Activated naive CD4-positive, alpha-beta T cell treated with anti-CD3 and anti-CD28 coated beads, Interleukin-2, amount 50 U/mL, for 16 hours (primary cell): ENCODE measurements at regions not wholly inside any gene's neighbourhood (a gene's known extent, or its start where the extent isn't known, plus 50 kb on each side); places are given as distances from the start of the nearest gene placed in this dataset.

ENCODE experiments used
- DNase-seq: peaks from one replicate; pipeline ENCODE4 v3.0.0-alpha.2; 2020

DNA sequence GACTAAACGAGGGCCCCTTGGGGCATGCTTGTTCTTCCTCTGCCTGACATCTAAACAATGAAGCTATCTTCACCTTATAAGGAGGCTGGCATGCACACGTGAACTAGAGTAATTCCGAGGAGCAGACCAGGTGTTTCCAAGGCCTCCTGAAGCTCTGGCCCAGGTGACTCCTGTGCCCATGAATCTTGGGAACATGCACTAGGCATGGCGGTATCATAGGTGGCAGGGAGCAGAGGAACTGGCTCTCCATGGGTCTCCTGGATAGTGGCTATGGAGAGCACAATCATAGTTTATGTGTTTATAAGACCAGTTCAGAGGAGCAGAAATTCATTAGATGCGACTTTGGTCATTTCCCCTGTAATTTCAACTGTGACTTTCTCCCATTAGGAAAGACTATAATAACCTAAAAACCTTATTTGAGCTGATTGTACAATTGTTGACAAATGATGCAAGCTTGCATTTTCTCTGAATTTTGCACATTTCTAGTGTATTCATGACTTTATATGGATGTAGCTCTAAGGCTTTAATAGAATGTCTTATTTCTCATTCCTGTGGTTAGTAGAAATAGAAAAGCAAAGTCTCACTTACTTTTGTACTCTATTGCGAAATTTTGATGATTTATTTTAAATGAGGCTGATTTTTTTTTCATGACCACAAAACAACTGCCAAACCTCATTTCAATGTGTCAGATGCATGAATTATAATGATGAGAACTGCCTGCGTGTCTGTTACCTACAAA, 135.3 kb upstream of the RPS23 start:
- no peak for DNase-seq

DNA sequence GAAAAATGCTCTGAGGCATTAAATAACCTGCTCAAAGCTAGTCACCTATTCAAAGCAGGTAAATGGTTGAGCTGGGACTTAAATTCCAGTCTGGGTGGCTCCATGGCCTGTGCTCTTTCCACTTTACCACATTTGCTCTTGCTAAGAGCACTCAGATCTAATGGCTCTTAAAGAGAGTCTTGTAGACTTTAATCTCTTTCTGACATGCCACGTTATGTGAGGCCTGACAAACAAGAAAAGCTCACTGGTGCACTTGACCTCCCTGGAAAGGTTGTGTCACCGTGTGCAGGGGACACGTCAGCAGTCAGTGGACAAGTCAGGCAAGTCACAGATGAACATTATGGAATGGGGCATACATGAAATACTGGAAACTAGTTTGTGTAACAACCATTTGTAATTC, 129.9 kb upstream of the RPS23 start:
- DNase-seq: no peak

DNA sequence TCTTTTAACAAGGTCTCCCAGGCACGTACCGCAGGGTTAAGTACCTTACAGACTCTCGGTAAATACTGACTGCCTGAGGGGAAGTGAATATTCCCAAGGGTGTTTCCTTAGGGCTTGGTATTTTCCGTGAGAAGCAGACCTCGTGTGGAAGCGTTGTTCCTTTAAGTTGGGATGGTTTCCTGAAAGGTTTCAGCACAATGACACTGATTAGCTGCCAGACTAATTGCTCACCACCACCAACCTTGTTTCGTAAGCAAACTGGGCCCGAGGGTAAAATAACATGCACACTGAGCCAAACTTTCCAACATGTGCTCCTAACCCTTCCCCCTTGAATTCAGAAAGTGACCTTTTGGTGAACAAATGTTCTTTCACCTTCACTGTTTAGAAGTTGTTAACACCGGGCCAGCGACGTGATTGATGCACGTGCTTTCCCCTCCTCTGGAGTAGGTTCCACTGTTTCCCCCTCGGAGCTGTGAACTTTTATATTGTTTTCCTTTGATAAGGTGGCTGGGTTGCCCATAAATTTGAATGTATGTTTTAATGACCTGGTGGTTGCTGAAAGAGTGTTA, 128.1 kb upstream of the RPS23 start:
- DNase-seq: no peak

DNA sequence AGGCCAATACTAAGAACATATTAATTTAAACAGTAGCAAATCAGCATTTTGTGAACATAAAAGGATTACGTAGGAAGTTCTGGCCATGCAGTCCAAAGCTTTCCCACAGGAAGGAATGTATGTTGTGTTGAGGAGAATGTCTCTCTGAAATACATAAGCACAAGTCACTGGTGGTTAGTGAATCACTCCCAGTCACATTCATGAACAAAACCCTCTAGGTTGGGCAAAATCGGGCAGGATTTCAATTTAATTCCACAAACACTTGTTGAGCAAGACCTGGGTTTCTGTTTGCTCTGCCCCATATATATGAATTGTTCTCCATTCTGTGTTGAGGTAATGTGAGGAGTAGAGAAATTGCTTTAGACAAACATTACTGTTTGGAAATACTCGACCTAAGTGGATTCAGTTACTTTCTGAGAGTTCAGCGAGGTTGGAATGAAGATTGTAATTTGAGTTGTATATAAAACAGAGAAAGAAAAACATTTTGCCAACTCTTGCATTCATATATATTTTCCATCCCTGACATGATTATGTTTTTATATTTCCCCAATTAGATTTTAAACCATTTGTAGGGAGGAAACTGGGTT, 127.6 kb upstream of the RPS23 start:
- no peak for DNase-seq

DNA sequence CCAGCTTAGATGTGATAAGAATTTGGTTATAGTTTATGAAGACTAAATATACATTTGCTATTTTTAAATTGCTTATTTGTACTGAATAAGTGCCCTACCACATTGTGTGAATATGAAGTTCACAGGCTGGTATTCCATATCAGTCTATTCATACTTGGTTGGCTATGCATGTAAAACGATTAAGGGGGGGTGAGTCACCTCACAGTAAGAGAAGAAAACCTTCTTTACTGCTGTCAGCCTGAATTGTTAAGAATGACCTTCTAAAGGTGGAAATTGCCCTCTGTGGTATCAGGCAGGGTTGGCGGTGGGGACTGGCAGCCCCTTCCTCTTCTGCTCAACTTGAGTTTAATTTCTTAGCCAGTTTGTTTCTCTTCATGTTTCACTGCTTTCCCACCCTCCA, 127.0 kb upstream of the RPS23 start:
- no peak for DNase-seq

DNA sequence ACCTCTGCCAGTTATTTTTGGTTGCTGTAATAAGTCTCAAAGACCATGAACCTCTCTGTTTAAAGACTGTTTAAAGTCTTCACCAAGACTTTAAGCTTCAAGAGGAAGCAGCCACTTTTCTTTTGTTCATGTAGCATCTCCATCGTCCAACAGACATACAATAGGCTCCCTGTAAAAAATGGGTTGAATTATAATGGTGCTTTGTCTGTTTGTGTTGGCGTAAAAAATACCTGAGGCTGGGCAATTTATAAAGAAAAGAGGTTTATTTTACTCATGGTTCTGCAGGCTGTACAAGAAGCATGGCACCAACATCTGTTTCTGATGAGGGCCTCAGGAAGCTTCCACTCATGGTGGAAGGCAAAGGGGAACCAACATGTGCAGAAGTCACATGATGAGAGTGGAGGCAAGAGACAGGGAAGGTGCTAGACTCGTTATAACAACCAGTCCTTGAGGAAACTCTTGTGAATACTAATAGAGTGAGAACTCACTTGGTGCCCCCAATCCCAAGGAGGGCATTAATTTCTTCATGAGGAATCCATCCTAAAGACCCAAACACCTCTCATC, 126.3 kb upstream of the RPS23 start:
- DNase-seq: no peak

DNA sequence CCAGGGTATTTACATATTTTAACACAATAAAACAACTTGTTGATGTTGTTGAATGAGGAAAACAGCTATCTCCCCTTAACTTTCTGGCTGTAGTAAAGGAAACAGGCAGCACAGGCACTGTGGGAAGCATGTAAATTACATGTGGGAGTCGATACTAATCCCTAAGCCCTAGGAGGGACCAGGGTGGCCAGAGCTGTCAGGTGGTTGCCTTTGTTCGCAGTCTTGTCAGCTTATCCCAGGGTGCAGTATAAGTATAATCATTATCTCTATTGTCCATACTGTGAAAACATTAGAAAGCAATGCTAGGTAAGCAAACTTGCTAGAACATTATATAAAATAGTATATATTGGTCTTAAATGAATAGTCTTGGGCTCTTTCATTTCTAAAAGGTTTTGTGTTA, 125.6 kb upstream of the RPS23 start:
- DNase-seq: no peak

DNA sequence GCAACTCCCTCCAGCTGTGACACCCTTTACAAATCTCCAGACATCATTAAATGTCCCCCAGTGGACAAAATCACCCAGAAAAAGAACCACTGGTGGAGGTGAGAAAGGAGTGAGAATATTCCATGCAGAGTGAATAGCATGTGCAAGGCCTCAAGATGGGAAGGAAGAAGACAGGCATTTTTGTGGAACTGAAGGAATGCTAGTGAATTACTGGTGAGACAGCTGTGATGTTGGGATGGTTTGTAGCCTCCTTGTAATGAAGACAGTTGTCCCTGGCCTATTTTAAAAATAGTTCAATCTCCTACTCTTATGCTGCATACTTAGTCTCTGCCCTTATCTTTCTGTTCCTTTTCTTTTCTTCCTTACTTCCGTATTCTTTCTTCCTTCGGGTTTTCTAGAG, 124.9 kb upstream of the RPS23 start:
- no peak for DNase-seq

DNA sequence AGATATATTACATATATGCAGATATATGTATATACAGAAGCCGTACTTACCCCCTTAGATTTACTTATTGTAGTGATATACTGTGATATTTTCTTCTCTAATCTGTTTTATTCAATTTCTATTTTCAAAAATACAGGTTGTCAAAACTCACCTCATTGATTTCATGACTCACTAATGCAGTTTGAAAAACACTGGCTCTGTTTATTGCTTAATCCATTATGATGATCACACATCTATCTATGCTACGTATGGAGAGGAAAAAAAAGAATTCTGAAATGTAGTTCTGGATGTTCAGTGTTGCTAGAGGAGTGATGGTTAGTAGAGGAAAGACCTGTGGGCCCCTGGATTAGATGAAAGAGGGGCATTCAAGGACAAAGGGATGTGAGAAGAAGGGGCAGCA, 121.0 kb upstream of the RPS23 start:
- no peak for DNase-seq

DNA sequence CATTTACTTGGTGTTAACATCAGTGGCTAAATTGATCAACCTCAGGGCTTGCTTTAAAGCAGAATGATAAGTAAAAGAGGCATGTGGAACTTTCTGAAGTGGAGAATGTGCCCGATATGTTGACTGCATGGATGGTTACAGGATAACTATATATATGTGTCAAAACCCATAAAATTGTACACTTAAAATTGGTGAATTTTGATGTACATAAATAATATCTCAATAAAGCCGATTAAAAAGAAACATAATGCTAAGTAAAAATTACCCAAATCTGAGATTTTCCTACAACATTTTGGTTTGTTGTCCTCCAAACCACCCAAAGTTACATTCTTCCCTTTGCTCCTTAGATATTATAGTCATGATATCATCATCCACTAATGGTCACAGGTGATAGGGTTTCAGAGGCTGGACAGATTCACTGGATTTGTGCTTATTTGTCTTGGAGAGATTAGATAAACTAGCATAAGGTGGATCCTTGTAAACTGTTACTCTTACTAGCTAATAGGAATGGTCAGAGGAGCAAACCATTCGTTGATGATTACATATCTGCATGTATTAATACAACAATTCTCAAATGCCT, 119.7 kb upstream of the RPS23 start:
- no peak for DNase-seq

DNA sequence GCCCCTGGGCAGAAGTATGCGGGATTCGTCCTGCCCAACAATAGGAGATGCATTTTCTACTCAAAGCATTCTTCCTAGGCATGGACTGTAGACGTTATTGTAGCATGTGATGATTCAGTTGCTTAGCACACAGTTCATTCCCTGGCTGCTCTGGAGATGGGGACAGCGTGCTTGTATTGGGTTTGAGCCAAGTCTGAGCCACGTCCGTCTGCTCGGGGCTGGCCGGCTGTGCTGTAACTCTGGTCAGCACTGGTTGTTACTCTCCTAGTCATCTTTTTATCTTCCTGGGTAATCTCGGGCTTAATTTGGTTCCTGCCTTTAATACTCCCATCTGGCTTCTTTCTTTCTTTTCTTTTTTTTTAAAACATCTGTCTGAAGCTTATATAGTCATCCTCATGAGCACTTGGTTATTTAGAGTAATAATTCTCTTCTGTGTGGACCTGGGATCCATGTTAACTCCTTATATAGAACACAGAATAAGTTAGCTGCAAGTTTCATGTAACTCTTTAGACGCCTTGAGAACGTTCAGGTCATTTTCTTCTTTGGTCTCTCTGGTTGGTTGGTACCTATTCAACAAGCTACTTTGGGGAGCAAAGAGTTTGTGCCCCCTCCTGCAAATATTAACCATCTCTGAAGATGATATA, 118.8 kb upstream of the RPS23 start:
- no peak for DNase-seq

DNA sequence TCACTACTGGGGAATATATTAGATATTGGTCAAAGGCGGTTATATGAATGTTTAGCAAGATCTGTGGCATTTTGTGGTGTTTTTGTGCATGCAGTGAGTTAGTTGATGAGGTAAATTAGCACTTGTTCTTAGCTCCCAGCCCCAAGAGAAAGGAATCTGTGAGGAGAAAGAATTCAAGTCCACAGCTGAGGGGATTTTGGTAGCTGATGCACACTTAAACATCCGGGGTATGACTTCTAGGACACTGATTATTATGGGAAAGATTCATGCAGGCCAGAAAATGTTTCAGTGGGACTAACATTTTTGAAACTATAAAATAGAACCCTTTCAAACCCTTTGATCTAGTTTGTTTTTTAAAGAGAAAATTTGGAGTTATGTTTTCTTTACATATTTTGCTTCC, 118.2 kb upstream of the RPS23 start:
- no peak for DNase-seq

DNA sequence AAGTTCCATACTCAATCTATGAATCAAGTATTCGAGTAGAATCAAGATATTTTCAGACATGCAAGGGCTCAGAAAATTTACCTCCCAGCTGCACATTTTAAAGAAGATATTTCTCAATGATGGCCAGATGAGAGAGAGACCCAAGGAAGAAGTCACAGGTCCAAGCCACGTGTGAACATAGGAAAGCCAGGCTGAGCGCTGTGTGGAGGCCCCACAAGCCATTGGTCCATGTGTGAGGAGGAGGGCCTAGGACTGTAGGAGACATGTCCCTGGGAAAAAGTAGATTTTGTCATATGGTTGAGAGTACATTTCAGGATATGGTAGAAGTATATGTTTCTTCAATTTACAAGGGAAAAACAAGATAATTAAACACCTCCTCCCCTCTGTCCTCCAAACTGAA, 115.8 kb upstream of the RPS23 start:
- no peak for DNase-seq

DNA sequence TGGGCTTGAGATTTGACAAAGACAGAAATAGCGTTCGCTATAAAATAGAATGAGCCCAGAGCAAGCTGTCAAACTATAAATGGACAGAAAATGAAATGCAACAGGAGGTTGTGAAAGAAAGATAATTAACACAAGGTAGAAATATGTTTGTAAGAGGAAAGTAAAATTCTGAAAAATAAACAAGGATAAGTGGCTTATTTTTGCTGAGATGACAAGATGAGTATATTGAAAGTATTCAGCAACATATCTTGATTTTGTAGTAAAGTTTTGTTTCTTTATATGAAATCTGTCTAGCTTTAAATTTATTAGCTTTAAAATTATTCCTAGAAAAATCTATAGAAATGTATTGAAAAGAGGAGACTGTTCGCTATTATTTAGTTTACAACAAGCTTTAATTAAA, 111.9 kb upstream of the RPS23 start:
- DNase-seq: no peak

DNA sequence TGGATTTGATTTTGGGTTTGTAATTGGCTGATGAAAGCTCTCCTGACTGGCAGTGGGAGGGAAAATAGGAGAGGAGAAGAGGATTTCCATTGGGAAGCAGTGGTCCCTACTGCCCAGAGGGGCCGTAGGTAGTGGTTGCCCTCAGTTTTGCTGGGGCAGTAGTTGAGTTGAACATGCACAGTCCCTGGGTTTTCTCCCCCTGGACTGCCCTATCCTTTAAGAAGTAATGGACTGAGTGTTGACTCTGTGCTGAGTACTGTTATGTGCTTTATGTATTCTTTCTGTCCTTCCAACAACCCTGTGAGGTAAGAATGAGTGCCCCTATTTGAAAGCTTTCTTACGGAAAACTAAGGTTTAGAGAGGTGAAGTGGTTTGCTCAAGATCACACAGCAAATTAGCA, 111.2 kb upstream of the RPS23 start:
- no peak for DNase-seq

DNA sequence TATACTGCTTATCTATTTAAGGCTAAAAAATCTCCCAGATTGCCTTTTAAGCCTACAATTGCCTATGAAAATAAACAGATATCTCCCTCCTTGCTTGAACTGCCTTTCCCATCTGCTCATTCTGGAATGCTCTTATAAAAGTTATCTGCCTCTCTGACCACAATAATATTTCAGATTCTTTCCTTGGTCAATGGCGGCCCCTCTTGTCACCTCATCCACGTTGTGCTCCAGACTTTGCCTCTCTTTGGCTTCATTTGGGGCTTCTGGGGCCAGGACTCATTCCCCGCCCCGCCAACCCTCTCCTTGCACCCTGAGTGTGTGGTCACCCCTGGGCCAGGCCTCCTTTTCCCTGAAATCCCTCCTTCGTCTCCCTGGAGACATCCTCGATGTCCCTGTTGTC, 110.0 kb upstream of the RPS23 start:
- DNase-seq: no peak

DNA sequence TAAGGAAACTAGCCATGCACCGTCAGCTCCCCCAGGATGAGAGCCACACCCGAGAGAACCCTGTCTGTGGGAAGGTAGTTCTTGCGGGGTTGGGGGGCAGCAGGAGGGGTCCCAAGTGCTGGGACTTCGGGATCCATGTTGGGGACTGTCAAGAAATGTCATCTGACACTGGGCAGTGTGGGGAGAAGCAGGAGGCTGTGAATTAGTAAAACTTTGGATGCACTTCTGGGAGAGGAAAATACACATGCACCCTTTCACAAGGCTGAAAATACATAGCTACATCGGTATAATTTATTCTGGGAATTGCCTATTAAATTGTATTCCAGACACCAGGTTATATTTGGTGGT, 109.6 kb upstream of the RPS23 start:
- DNase-seq: no peak

DNA sequence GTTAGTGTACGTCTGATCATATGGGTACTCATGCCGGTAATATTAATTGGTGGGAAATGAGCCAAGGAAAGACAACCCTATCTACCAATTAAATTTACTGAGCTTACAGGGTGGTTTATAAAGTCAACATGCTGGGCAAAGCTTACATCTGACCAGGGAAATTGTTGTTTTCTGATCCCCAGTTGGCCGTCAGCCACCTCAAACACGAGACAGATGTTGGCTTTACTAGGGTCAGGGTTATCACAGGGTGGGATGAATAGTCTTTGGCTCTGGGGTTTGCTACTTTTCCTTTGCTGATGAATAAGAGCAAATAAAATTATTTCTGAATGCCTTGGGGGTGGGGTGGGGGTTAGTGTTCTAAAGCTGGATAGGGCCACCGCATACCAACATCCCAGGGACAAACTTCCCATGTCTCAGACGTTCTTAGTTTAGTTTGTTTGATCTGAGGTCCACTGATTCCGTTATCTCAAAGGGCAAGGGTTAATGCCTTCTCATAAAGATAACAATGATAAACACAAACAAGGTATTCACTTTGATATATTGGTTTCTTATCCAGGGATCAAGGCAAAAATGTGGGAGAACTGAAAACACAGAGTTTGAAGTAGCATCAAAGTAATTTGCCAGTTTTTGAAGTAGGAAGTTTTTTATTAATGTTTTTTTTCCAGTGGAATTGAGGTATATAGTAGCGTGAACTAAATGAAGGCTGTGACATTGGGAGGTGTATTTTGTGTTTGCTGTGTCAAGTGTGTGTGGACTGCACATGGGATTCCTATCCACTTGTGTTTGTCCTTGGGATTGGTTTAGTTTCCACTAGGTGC, 109.1 kb upstream of the RPS23 start:
- no peak for DNase-seq

DNA sequence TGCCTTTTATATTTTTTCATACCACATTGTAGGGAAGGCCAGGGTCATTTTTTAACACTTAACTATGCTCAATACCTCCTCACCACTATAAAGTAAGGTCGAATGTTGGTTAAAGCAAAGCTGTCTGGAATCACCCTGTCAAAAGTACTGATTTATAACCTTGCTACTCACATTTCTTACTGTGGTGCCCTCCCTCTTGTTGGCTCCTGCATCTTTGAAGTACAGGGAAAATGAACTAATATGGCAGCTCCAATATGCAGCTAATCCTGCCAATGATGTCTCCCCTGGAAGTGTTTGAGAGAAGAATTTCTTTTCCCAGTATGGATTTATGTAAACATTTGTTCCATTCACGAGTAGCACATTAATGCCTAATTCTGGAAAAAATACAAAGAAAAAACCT, 108.4 kb upstream of the RPS23 start:
- DNase-seq: no peak

DNA sequence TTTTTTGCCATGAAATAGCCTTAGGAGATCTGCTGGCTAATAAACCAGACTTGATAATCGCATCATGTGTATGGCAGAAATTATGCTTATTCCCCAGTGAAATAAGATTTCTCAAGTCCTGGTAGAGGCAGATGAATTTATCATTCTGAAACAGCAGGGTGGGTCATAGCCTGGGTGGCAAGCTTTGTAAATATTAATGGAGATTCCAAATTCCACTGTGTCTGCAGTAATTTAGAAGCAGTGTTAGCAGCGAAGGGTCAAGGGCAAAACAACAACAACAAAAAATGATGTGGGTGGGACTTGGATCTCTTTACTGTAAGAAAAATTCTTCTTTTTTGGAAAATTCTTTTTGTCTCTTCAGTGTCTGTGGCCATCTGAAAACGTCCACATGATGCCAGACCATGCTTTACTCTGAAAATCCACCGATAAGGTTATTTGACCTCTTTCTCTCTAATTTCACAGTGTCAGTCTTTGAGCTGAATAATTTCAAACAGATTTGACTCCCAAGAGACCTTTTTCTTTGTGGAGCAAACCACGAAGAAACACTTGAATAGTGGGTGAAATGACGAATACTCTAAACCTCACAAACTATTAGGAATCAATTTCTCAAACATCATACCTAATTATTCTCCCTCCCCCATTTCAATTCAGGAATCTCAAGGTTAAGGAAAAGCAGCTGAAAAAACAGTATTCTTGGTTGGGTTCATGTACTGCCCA, 106.0 kb upstream of the RPS23 start:
- no peak for DNase-seq

DNA sequence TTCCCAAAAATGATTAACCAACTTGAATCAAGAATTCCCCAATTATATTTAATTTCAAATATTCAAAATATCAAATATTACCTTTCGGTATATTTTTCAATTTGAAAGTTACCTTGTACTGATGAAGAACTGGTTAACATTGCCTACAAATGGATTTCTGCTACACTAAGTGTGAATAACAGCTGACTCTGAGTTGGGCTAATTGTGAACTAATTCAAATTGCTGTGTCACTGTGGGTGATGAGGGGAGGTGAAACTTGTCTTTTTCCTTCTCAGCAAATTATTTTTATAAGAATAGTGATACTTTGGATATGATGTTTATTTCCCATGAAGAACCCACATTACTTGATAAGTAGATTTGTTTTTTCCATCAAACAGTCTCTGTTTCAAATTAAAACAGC, 103.4 kb upstream of the RPS23 start:
- no peak for DNase-seq

DNA sequence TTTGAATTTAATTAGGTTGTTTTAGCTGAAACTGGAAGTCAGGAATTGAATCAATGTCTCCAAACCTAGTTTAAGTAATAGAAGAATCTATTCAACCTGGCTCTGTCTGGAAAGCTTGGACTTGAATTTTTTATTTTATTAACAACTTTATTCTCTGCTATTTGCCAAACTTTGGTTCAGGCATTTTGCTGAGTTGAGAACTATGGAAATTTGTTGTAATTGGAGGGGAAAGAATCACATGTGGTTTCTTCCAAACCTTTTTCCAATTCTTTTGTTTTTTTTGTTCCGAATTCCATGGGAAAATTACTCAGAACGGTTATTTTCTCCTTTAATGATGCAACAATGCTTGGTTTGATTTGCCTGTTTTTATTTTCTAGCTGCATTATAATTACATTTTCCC, 98.2 kb upstream of the RPS23 start:
- no peak for DNase-seq
